Lung (tissue), 11 donors: ENCODE measurements at regions not wholly inside any gene's neighbourhood (a gene's known extent, or its start where the extent isn't known, plus 50 kb on each side); places are given as distances from the start of the nearest gene placed in this dataset.
A peak's percentile ranks its signal among the peaks of the same experiment; 100 is the strongest.

Experiments used
- ATAC-seq: fragments of 200-7000 bp; cut with Tn5 transposase; one replicate; pipeline ENCODE4 v1.9.1; 2020; ENCODE audit warnings: moderate number of reproducible peaks; ENCODE audit not compliant: insufficient read depth, low FRiP score
- DNase-seq, 3 donors: peaks; one replicate each; pipeline ENCODE4 v3.0.0-alpha.2; 2013 to 2017
- H3K27ac ChIP-seq, 2 donors: one replicate each; pipeline ENCODE4 v1.5.1; 2013; ENCODE audit warnings: mild to moderate bottlenecking in 2 of 2, moderate library complexity in 2 of 2, control low read depth in 1 of 2, inconsistent platforms in 1 of 2, low read depth in 1 of 2, low read length in 1 of 2
- H3K27me3 ChIP-seq, 3 donors: one replicate each; pipeline ENCODE4 v1.5.1; 2013; ENCODE audit warnings: low read length in 2 of 3; ENCODE audit not compliant: control insufficient read depth in 3 of 3, insufficient read depth in 3 of 3
- H3K36me3 ChIP-seq, 4 donors: one replicate each; pipeline ENCODE4 v1.5.1; 2013; ENCODE audit warnings: low read length in 4 of 4, mild to moderate bottlenecking in 1 of 4, moderate library complexity in 1 of 4; ENCODE audit not compliant: control insufficient read depth in 4 of 4, insufficient read depth in 4 of 4
- H3K4me1 ChIP-seq, 5 donors: one replicate each; pipeline ENCODE4 v1.5.1; 2013; ENCODE audit warnings: low read length in 5 of 5, mild to moderate bottlenecking in 2 of 5, moderate library complexity in 1 of 5; ENCODE audit not compliant: control insufficient read depth in 5 of 5, insufficient read depth in 5 of 5
- H3K4me3 ChIP-seq: one replicate; pipeline ENCODE4 v1.5.1; 2013; ENCODE audit warnings: mild to moderate bottlenecking, control low read depth, moderate library complexity
- H3K9ac ChIP-seq, 2 donors: one replicate each; pipeline ENCODE4 v1.5.1; 2013; ENCODE audit warnings: low read length in 2 of 2, control low read depth in 1 of 2; ENCODE audit not compliant: insufficient read depth in 1 of 2
- H3K9me3 ChIP-seq, 4 donors: one replicate each; pipeline ENCODE4 v1.5.1; 2013; ENCODE audit warnings: low read length in 3 of 4, mild to moderate bottlenecking in 1 of 4, moderate library complexity in 1 of 4; ENCODE audit not compliant: control insufficient read depth in 4 of 4, insufficient read depth in 3 of 4
- CTCF ChIP-seq: IDR thresholded peaks from 2 replicates; pipeline ENCODE4 v1.5.1; 2012; ENCODE audit warnings: mild to moderate bottlenecking; ENCODE audit errors: control extremely low read depth, extremely low read depth
- WGBS, 2 donors: extraction: QIAGEN DNeasy Blood & Tissue Kit; methylation state at CpG; one replicate each; pipeline ENCODE4 v1.1.7; 2013; 5-methylcytosine and 5-hydroxymethylcytosine counted together
- donor health status: control.
- donor health status: control.
- donor health status: Bipolar disorder and iron deficiency.
- donor health status: healthy.
- donor health status: DM: yes; HTN: yes; CAD: no.

GRCh38 chr4:11342401-11342800 is 86.3 kb downstream of the HS3ST1 start:
- 83 to 89% methylated on average over 6 of the region's 6 CpGs for WGBS, 2 donors
- no peak overlapping the region for H3K4me3 ChIP-seq
- ATAC-seq, result no peak

DNA sequence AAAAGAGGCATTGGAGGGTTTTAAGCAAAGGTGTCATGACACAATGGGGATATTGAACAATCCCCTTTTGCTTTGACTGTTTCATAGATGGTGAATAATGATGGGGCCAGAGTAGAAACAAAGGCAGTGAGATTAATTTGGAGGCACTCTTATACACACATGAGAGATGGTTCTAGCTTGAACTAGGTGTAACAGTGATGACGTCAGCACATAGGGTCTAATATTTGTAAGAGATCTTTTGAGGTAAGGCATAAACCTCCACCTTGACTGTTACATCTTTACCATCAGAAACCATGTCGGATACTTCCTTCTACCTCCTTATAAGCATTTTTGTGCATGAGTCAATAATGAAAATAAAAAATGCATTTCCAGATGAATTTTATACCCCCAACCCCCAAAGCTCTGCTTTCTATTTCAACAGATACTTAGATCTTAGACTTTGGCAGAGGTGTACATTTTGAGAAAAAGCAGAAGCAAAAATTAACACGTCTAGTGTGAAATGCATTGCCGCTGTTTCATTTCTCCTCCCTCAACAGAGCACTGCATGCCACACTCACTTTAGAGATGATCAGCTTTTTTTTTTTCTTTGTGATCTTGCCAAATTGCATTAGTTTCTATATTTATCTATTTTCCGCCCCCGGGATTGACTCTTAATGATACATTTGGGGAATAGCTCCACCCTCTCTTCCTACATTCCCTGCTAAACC is 87.2 kb downstream of the HS3ST1 start:
- Histone ChIP-seq H3K4me1 (no peaks in the 10 kb centered on the region), H3K9ac (no peak overlapping the region), H3K27me3 (no peaks in the 10 kb centered on the region), H3K27ac (no peak overlapping the region), H3K4me3 (no peak overlapping the region), H3K9me3 (no peaks in the 10 kb centered on the region), H3K36me3 (no peaks in the 10 kb centered on the region)
- 74 to 77% methylated on average over 6 of the region's 6 CpGs for WGBS, 2 donors
- DNase-seq, result peak in 1 of 3 donors; percentile 8
- no peak for ATAC-seq
- TF ChIP-seq CTCF, result no peak

More at GRCh38 chr4:11342401-11342800, 86.3 kb downstream of the HS3ST1 start:
- no peak for DNase-seq
- Histone ChIP-seq H3K27me3 (no peaks in the 10 kb centered on the region), H3K9ac (no peak overlapping the region), H3K36me3 (no peaks in the 10 kb centered on the region), H3K4me1 (no peaks in the 10 kb centered on the region), H3K27ac (no peak overlapping the region), H3K9me3 (no peaks in the 10 kb centered on the region)
- no peak for TF ChIP-seq CTCF

GRCh38 chr4:11338956-11339782 is 89.5 kb downstream of the HS3ST1 start:
- Histone ChIP-seq H3K36me3 (no peaks in the 10 kb centered on the region), H3K27me3 (no peaks in the 10 kb centered on the region), H3K9ac (no peak overlapping the region), H3K4me3 (no peak overlapping the region), H3K4me1 (no peaks in the 10 kb centered on the region), H3K27ac (no peak overlapping the region), H3K9me3 (no peaks in the 10 kb centered on the region)
- WGBS, 2 donors, result 69 to 80% methylated on average over 5 of the region's 5 CpGs
- ATAC-seq, result no peak
- TF ChIP-seq CTCF, result no peak
- DNase-seq, result no peak
